ENCODE measurements at regions not wholly inside any gene's neighbourhood (a gene's known extent, or its start where the extent isn't known, plus 50 kb on each side); places are given as distances from the start of the nearest gene placed in this dataset.

GRCh38 chr14:38425324-38425976, 169.6 kb upstream of the CLEC14A start:
- intact Hi-C loops (cut with micrococcal nuclease), result no loop called here

DNA sequence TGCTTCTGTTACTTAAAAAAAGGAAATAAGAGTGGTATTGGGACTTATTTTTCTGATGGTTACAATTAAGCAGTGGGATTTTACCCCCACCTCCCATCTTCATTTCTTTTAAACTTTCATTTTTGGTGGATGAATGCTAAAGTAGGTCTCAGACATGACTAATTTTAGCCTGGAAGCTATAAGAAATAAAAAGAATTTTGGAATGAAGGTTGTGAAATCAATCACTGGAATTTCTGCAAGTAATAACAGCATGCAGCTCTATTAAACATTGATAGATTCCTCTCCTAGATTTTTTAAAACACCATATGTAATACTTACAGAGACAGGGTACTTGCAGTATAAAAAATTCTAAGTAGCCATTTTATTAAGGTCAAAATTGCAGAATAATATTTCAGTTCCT, 164.2 kb upstream of the CLEC14A start:
- BruUV-seq (replicated peaks), result no TSS peak
- H3K4me3 Mint-ChIP-seq (ENCODE audit: unreplicated experiment), result peak overlapping the region; percentile 35
- intact Hi-C loops (cut with micrococcal nuclease), result no loop called here
- peaks cover 20% of the 10 kb centered on the region for H3K9me3 Mint-ChIP-seq (ENCODE audit: unreplicated experiment)
- no peaks in the 10 kb centered on the region for H3K36me3 Mint-ChIP-seq (ENCODE audit: insufficient read depth, unreplicated experiment)
- POLR2A ChIA-PET, result interaction anchor here (0.7 to 1.7 kb wide), 4 partner anchors 11 to 86 kb away, joined by 3 to 5 read pairs (median 4); no protein-coding TSS in a partner anchor
- CTCF ChIA-PET, result interaction anchor here (0.5 kb wide), 1 partner anchor 710 kb away, joined by 3 read pairs; no protein-coding TSS in a partner anchor
- no peaks in the 10 kb centered on the region for H3K27me3 Mint-ChIP-seq (ENCODE audit: insufficient read depth, unreplicated experiment)
- peak overlapping the region; percentile 65 for H3K27ac Mint-ChIP-seq (ENCODE audit: low read depth, unreplicated experiment)
- no peak for TF ChIP-seq CTCF (IDR thresholded peaks at IDR 0.05; ENCODE audit: unreplicated experiment)
- peak; percentile 5 for DNase-seq (ENCODE audit: unreplicated experiment)
- peaks cover 16% of the 10 kb centered on the region for H3K4me1 Mint-ChIP-seq (ENCODE audit: insufficient read depth, unreplicated experiment)

More at GRCh38 chr14:38425324-38425976, 169.6 kb upstream of the CLEC14A start:
- POLR2A ChIA-PET, result no interaction called here
- no TSS peak for BruUV-seq (replicated peaks)
- H3K27me3 Mint-ChIP-seq (ENCODE audit: insufficient read depth, unreplicated experiment), result no peaks in the 10 kb centered on the region
- H3K4me3 Mint-ChIP-seq (ENCODE audit: unreplicated experiment), result no peak overlapping the region
- peaks cover 4% of the 10 kb centered on the region for H3K4me1 Mint-ChIP-seq (ENCODE audit: insufficient read depth, unreplicated experiment)
- no peak overlapping the region for H3K27ac Mint-ChIP-seq (ENCODE audit: low read depth, unreplicated experiment)
- H3K9me3 Mint-ChIP-seq (ENCODE audit: unreplicated experiment), result peaks cover 21% of the 10 kb centered on the region
- peaks cover 6% of the 10 kb centered on the region for H3K36me3 Mint-ChIP-seq (ENCODE audit: insufficient read depth, unreplicated experiment)
- DNase-seq (ENCODE audit: unreplicated experiment), result no peak
- TF ChIP-seq CTCF (IDR thresholded peaks at IDR 0.05; ENCODE audit: unreplicated experiment), result no peak
- CTCF ChIA-PET, result interaction anchor here (0.7 kb wide), 1 partner anchor 20 kb away, joined by 3 read pairs; no protein-coding TSS in a partner anchor

DNA sequence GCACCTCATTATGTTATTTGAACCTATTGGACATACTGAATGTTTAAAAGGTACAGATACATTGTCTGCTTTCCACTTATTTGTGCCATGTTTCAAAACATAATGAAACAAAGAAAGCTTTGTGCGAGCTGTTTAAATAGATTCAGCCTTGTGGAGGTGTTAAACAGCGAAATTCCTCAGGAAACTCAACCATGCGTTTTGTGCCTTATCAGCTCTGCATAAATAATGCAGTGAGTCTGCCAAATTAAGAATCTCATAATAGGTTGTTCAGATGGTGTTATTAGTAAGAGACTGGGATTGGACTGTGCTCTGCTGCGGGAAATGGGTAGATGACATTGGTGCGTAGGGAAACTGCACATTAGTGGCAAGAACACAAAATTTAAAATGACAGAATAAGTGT, 163.7 kb upstream of the CLEC14A start:
- Mint-ChIP-seq H3K36me3 (ENCODE audit: insufficient read depth, unreplicated experiment) (no peaks in the 10 kb centered on the region), H3K4me1 (ENCODE audit: insufficient read depth, unreplicated experiment) (peaks cover 16% of the 10 kb centered on the region), H3K27me3 (ENCODE audit: insufficient read depth, unreplicated experiment) (no peaks in the 10 kb centered on the region), H3K9me3 (ENCODE audit: unreplicated experiment) (peaks cover 15% of the 10 kb centered on the region), H3K27ac (ENCODE audit: low read depth, unreplicated experiment) (no peak overlapping the region), H3K4me3 (ENCODE audit: unreplicated experiment) (peak overlapping the region; percentile 35)
- no peak for DNase-seq (ENCODE audit: unreplicated experiment)
- ChIA-PET CTCF (interaction anchor here (0.5 to 0.6 kb wide), 2 partner anchors 192 to 710 kb away, joined by 3 read pairs; no protein-coding TSS in a partner anchor), POLR2A (interaction anchor here (0.7 to 1.7 kb wide), 4 partner anchors 11 to 87 kb away, joined by 3 to 5 read pairs (median 4); no protein-coding TSS in a partner anchor)
- intact Hi-C loops (cut with micrococcal nuclease), result no loop called here
- no TSS peak for BruUV-seq (replicated peaks)
- TF ChIP-seq CTCF (IDR thresholded peaks at IDR 0.05; ENCODE audit: unreplicated experiment), result no peak

DNA sequence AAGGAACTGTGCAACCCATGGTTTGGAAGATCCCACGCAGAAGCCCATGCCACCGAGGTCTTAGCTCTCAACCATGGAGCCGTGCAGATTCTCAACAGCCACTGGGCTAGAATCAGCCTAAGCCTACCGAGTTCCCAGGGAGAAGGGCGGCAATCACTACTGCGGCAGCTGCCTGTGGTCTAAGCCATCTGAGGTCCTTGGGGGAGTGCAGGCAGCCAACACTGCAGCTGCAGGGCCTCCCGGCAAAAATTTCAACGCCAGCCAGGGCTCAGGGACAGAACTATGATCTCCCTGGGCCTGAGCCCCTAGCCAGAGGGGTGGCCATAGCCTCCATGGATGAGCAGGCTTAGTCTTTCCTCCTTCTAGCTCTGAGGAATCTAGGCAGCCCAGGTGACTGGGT, 156.8 kb upstream of the CLEC14A start:
- intact Hi-C loops (cut with micrococcal nuclease), result no loop called here
- DNase-seq (ENCODE audit: unreplicated experiment), result no peak
- H3K27me3 Mint-ChIP-seq (ENCODE audit: insufficient read depth, unreplicated experiment), result no peaks in the 10 kb centered on the region
- no peak overlapping the region for H3K27ac Mint-ChIP-seq (ENCODE audit: low read depth, unreplicated experiment)
- no TSS peak for BruUV-seq (replicated peaks)
- no peaks in the 10 kb centered on the region for H3K9me3 Mint-ChIP-seq (ENCODE audit: unreplicated experiment)
- no peak for TF ChIP-seq CTCF (IDR thresholded peaks at IDR 0.05; ENCODE audit: unreplicated experiment)
- H3K4me3 Mint-ChIP-seq (ENCODE audit: unreplicated experiment), result no peak overlapping the region
- H3K4me1 Mint-ChIP-seq (ENCODE audit: insufficient read depth, unreplicated experiment), result no peaks in the 10 kb centered on the region
- ChIA-PET CTCF (no interaction called here), POLR2A (interaction anchor here (0.6 kb wide), 1 partner anchor 43 kb away, joined by 3 read pairs; no protein-coding TSS in a partner anchor)
- H3K36me3 Mint-ChIP-seq (ENCODE audit: insufficient read depth, unreplicated experiment), result no peaks in the 10 kb centered on the region

All from MCF 10A (cell line).